Lower lobe of right lung (tissue), 2 donors: ENCODE measurements at regions not wholly inside any gene's neighbourhood (a gene's known extent, or its start where the extent isn't known, plus 50 kb on each side); places are given as distances from the start of the nearest gene placed in this dataset.
A peak's percentile ranks its signal among the peaks of the same experiment; 100 is the strongest.

Experiments used
- ATAC-seq, 2 donors: fragments of 200-7000 bp; cut with Tn5 transposase; one replicate each; pipeline ENCODE4 v1.9.1; 2020 to 2022; ENCODE audit warnings: mild to moderate bottlenecking in 2 of 2, moderate library complexity in 2 of 2
- DNase-seq: peaks from one replicate; pipeline ENCODE4 v3.0.0-alpha.2; 2020
- H3K27ac ChIP-seq: fragments of 200-600 bp; one replicate; pipeline ENCODE4 v1.8.0; 2022
- H3K27me3 ChIP-seq: fragments of 200-600 bp; one replicate; pipeline ENCODE4 v1.8.0; 2022; ENCODE audit warnings: low read depth
- H3K36me3 ChIP-seq: fragments of 200-600 bp; one replicate; pipeline ENCODE4 v1.8.0; 2022; ENCODE audit warnings: mild to moderate bottlenecking
- H3K4me1 ChIP-seq: fragments of 200-600 bp; one replicate; pipeline ENCODE4 v1.8.0; 2022
- H3K4me3 ChIP-seq: fragments of 200-600 bp; one replicate; pipeline ENCODE4 v1.8.0; 2022; ENCODE audit warnings: mild to moderate bottlenecking
- H3K9me3 ChIP-seq: fragments of 200-600 bp; one replicate; pipeline ENCODE4 v1.8.0; 2022
- intact Hi-C: fragments of 100-400 bp; cut with DNase I; formaldehyde crosslinking; loops from one replicate; pipeline ENCODE4 v1.11.0; 2022
- TF ChIP-seq, protein P1 (sequence below): fragments of 200-600 bp; IDR thresholded peaks from one replicate; pipeline ENCODE4 v1.8.0; 2022; ENCODE audit warnings: antibody characterized with exemption, mild to moderate bottlenecking
- donor health status: DM: no; HTN: yes; CAD: no; lungs with severe emphysema.

DNA sequence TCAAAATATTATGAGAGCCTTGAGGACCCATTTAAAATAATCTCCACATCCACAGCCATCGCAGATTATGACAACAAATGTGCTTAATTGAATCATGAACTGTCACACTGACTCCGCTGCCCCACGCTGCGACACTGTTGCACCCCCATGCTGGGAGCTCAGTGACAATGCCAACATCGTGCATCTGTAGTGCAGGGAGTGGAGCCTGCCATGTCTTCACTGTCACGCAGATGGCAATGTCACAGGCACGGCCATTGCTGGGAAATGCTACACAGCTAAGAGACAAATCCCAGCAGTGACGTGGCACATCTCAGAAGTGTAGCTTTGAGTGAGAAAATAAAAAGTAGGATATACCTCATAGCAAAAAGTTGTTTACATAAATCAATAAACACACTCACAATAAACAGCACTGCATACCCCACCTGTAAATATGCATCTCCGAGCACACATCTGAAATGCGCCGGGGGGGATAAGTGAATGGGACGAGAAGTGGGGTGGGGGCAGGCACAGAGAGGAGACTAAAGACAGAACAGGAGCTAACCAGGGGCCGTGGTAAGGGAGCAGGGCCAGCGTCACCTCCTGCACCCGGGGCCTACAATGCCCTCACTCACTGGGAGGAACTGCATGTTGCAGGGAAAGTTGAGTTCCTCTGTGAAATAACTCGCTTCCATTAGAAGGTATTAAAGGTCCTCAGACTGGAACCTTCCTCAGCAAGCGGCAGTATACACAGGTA is 349.9 kb downstream of the THBS2 start:
- intact Hi-C loops = no loop called here
- H3K27me3 ChIP-seq = no peaks in the 10 kb centered on the region
- no peak overlapping the region for H3K4me3 ChIP-seq
- H3K4me1 ChIP-seq = no peaks in the 10 kb centered on the region
- ATAC-seq (no peak), DNase-seq (no peak)
- TF ChIP-seq, protein P1, sequence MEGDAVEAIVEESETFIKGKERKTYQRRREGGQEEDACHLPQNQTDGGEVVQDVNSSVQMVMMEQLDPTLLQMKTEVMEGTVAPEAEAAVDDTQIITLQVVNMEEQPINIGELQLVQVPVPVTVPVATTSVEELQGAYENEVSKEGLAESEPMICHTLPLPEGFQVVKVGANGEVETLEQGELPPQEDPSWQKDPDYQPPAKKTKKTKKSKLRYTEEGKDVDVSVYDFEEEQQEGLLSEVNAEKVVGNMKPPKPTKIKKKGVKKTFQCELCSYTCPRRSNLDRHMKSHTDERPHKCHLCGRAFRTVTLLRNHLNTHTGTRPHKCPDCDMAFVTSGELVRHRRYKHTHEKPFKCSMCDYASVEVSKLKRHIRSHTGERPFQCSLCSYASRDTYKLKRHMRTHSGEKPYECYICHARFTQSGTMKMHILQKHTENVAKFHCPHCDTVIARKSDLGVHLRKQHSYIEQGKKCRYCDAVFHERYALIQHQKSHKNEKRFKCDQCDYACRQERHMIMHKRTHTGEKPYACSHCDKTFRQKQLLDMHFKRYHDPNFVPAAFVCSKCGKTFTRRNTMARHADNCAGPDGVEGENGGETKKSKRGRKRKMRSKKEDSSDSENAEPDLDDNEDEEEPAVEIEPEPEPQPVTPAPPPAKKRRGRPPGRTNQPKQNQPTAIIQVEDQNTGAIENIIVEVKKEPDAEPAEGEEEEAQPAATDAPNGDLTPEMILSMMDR = no peak
- no peak overlapping the region for H3K27ac ChIP-seq
- no peaks in the 10 kb centered on the region for H3K36me3 ChIP-seq
- no peaks in the 10 kb centered on the region for H3K9me3 ChIP-seq

DNA sequence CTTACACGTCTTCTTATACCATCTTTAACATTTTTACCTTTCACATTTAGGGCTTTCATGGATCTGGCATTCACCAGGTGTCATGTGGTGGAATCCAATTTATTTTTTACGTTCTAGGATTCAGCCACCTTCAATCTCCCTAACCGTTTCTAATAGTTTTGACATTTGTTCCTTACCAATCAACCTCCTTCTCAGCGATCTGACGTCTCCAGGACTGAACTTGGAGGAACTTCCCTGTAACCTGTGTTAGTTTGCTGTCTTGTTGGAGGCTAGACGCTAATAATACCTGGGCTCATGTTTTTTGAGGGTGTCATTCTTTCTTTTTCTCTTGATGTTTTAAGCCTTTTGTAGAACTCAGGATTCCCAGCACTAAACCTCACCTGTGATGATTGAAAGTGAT is 351.6 kb downstream of the THBS2 start:
- no peak for DNase-seq
- H3K9me3 ChIP-seq = no peaks in the 10 kb centered on the region
- H3K4me3 ChIP-seq = no peak overlapping the region
- intact Hi-C loops = no loop called here
- H3K27ac ChIP-seq = no peak overlapping the region
- no peaks in the 10 kb centered on the region for H3K4me1 ChIP-seq
- ATAC-seq = no peak
- no peaks in the 10 kb centered on the region for H3K36me3 ChIP-seq
- H3K27me3 ChIP-seq = no peaks in the 10 kb centered on the region
- TF ChIP-seq, protein P1 = no peak

DNA sequence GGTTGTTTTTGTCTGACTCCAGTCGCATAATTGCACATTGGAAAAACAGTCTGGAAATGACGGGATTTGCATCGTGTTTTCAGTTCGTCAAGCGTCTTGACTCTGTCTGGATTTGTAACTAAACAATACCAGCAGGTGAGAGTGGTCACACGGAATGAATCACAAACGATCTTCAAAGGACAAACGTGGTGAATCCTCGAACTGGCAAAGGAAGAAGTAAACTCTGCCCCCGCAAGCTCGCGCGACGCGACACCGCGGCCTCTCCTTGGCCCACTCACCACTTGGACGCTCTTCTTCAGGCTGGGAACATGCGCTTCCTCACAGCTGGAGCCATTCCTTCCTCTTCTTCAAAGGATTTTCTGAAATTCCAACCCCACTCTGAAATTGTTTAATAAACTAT is 352.6 kb downstream of the THBS2 start:
- H3K9me3 ChIP-seq = no peaks in the 10 kb centered on the region
- no peaks in the 10 kb centered on the region for H3K27me3 ChIP-seq
- H3K4me3 ChIP-seq = no peak overlapping the region
- no peak overlapping the region for H3K27ac ChIP-seq
- H3K36me3 ChIP-seq = no peaks in the 10 kb centered on the region
- TF ChIP-seq, protein P1 = no peak
- H3K4me1 ChIP-seq = no peaks in the 10 kb centered on the region
- intact Hi-C loops = no loop called here
- ATAC-seq = no peak
- no peak for DNase-seq

DNA sequence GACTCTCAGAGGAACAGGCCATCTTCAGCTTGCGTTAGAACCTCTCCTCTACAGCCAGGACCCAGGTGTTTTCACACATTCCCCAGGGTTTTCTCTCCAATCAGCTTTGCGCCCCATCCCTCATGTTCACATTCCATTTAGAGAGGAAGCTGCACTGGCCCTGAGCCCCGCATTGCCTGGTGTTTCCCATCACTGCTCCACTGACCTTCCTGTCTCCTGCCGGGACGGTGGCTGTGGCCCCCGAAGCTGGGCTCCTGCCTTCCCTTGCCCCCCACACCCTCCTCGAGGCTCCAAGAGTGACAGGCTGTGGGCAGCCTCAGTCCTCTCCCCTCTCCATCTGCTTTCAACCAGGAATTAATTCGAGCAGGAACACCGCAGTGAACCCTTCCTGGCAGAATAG is 357.3 kb downstream of the THBS2 start:
- intact Hi-C loops = no loop called here
- Histone ChIP-seq H3K27me3 (no peaks in the 10 kb centered on the region), H3K4me1 (peaks cover 9% of the 10 kb centered on the region), H3K4me3 (no peak overlapping the region), H3K27ac (no peak overlapping the region), H3K36me3 (no peaks in the 10 kb centered on the region), H3K9me3 (no peaks in the 10 kb centered on the region)
- DNase-seq = no peak
- no peak for ATAC-seq
- TF ChIP-seq, protein P1 = no peak

DNA sequence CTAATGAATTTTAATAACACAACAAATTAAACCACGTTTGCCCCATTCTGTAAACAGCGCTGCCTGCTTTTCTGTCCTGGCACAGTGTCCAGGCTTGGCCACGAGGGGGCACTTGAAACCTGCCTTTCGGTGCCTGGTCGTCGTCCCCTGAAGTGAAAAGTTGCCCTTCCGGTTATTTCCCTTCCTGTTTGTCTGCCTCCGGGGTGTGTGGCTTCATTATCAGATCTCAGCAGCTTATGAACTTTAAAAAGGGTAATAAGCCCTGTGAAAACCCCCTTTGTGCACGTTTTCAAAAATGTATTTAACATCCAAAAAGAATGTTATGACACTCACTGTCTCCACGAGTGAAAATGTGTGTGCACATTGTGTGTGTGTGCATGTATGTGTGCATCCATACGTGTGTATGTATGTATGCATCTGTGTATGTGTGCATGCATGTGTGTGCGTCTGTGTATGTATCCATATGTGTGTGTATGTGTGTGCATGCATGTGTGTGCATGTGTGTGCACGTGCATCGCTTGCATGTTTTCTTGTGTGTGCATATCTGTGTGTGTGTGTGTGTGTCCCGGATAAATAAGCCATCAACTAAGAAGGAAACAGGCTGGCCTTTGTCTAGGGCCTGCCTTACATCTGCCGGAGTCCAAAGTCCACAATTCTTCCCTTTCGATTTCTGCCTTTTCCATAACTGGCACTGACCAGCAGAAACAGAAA is 358.4 kb downstream of the THBS2 start:
- Histone ChIP-seq H3K27me3 (no peaks in the 10 kb centered on the region), H3K4me1 (peaks cover 9% of the 10 kb centered on the region), H3K27ac (no peak overlapping the region), H3K36me3 (no peaks in the 10 kb centered on the region), H3K4me3 (peak overlapping the region; percentile 29), H3K9me3 (no peaks in the 10 kb centered on the region)
- peak; percentile 91 to 94 for ATAC-seq
- TF ChIP-seq, protein P1 = peak; percentile 92
- intact Hi-C loops = no loop called here
- DNase-seq = peak; percentile 84
